ENCODE measurements at regions not wholly inside any gene's neighbourhood (a gene's known extent, or its start where the extent isn't known, plus 50 kb on each side); places are given as distances from the start of the nearest gene placed in this dataset.

DNA sequence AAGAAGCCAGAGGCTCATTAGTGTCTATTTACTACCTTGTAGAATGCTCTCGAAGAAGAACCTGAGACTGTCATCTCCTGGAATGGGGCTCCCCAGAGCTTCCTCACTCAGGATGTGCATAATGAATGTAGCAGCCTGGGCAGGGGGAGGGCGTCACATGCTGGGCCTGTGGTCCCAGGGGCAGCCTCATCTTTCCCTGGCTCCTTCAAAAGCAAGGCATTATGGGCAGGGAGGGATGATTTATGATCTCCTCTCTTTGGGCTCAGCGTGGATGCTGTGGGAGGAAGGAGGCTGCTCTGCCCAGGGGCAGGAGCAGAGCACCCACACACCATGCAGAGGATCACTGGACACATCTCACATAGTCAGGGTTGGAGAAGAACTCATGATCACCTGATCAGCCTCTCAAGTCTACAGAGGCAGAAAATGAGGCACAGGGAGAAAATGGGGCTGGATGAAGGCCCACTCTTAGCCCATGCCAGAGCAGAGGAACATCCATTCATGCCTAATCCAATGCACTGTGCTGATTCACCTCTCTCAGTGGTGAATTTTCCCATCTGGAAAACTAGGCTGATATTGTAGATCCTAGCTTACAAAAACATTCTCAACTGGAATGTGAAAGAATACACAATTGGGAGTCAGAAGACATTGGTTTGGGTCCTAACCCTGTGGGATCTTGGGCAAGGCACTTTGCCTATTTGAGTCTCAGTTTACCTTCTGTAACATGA lies 173.7 kb downstream of the CARTPT start (continued):
- TF ChIP-seq, protein P1, sequence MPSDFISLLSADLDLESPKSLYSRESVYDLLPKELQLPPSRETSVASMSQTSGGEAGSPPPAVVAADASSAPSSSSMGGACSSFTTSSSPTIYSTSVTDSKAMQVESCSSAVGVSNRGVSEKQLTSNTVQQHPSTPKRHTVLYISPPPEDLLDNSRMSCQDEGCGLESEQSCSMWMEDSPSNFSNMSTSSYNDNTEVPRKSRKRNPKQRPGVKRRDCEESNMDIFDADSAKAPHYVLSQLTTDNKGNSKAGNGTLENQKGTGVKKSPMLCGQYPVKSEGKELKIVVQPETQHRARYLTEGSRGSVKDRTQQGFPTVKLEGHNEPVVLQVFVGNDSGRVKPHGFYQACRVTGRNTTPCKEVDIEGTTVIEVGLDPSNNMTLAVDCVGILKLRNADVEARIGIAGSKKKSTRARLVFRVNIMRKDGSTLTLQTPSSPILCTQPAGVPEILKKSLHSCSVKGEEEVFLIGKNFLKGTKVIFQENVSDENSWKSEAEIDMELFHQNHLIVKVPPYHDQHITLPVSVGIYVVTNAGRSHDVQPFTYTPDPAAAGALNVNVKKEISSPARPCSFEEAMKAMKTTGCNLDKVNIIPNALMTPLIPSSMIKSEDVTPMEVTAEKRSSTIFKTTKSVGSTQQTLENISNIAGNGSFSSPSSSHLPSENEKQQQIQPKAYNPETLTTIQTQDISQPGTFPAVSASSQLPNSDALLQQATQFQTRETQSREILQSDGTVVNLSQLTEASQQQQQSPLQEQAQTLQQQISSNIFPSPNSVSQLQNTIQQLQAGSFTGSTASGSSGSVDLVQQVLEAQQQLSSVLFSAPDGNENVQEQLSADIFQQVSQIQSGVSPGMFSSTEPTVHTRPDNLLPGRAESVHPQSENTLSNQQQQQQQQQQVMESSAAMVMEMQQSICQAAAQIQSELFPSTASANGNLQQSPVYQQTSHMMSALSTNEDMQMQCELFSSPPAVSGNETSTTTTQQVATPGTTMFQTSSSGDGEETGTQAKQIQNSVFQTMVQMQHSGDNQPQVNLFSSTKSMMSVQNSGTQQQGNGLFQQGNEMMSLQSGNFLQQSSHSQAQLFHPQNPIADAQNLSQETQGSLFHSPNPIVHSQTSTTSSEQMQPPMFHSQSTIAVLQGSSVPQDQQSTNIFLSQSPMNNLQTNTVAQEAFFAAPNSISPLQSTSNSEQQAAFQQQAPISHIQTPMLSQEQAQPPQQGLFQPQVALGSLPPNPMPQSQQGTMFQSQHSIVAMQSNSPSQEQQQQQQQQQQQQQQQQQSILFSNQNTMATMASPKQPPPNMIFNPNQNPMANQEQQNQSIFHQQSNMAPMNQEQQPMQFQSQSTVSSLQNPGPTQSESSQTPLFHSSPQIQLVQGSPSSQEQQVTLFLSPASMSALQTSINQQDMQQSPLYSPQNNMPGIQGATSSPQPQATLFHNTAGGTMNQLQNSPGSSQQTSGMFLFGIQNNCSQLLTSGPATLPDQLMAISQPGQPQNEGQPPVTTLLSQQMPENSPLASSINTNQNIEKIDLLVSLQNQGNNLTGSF (CRISPR knock-in tag; IDR thresholded peaks at IDR 0.05), result no peak
- no peak for TF ChIP-seq ZNF660 (CRISPR knock-in tag; IDR thresholded peaks at IDR 0.05; ENCODE audit: borderline replicate concordance, low read depth)
- TF ChIP-seq ZFP1 (CRISPR knock-in tag; IDR thresholded peaks at IDR 0.05), result no peak
- TF ChIP-seq RFX5 (IDR thresholded peaks at IDR 0.05; ENCODE audit: low read depth, low read length), result no peak
- TF ChIP-seq SPEN (CRISPR knock-in tag; IDR thresholded peaks at IDR 0.05; ENCODE audit: low read depth), result no peak
- TF ChIP-seq SP4 (CRISPR knock-in tag; IDR thresholded peaks at IDR 0.05), result no peak
- TF ChIP-seq, protein P2, sequence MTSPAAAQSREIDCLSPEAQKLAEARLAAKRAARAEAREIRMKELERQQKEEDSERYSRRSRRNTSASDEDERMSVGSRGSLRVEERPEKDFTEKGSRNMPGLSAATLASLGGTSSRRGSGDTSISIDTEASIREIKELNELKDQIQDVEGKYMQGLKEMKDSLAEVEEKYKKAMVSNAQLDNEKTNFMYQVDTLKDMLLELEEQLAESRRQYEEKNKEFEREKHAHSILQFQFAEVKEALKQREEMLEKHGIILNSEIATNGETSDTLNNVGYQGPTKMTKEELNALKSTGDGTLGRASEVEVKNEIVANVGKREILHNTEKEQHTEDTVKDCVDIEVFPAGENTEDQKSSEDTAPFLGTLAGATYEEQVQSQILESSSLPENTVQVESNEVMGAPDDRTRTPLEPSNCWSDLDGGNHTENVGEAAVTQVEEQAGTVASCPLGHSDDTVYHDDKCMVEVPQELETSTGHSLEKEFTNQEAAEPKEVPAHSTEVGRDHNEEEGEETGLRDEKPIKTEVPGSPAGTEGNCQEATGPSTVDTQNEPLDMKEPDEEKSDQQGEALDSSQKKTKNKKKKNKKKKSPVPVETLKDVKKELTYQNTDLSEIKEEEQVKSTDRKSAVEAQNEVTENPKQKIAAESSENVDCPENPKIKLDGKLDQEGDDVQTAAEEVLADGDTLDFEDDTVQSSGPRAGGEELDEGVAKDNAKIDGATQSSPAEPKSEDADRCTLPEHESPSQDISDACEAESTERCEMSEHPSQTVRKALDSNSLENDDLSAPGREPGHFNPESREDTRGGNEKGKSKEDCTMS (CRISPR knock-in tag; conservative IDR thresholded peaks at IDR 0.05), result no peak
